DMS114 treated with DMSO at 0.1 percent for 48 hours (cell line): ENCODE measurements at regions not wholly inside any gene's neighbourhood (a gene's known extent, or its start where the extent isn't known, plus 50 kb on each side); places are given as distances from the start of the nearest gene placed in this dataset.
"Not testable (repeated sequence)": the region's sequence is repeated elsewhere in the genome, so short reads cannot be mapped to it uniquely, and the experiment has no call there.

Experiments used
- DNase-seq: peaks from one replicate; lab custom pipeline; 2025; ENCODE audit not compliant: unreplicated experiment; lab: John Stamatoyannopoulos, UW

- no peak for DNase-seq
These were observed 353.2 kb downstream of the FLRT2 start for GRCh38 chr14:85883101-85883500.

DNA sequence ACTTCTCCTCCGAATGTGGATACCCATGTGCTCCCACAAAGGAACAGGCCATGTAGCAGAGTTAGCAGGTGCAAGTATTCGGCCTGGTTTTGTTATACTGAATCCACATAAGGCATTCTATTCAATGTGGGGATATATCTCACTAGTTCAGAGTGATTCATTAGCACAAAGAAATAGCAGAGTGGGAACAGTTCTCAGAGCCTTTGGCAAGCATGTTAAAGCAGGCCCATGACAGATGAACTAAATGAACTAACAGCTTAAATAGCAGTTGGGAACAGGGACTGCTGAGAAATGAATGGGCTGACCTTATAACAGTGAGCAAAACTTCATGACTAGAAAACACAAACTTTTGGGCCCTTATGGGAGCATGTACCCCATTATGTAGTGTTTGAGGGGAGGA, 352.0 kb downstream of the FLRT2 start:
- no peak for DNase-seq

DNA sequence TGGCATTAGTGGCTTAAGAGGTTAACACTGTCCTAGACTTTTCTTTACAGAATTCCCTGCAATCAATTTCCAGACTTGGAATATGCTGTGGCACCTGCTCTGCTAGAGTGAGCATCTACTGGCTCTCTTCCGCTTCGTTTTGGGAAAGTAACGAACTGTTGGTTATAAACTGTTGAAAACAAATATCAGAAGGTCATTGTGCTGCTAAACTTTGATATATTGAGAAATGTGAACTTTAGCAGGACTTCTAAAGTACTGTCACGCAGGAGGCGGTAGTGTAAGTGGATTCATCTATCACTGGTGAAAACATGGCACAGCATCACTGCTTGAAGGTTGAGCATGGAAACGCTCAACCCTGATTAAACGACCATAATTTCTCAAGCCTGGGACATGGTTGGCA, 348.9 kb downstream of the FLRT2 start:
- no peak for DNase-seq

- DNase-seq, result no peak
These were observed 343.1 kb downstream of the FLRT2 start for GRCh38 chr14:85873006-85873405.

GRCh38 chr14:85867450-85867849, 337.5 kb downstream of the FLRT2 start:
- no peak for DNase-seq

DNA sequence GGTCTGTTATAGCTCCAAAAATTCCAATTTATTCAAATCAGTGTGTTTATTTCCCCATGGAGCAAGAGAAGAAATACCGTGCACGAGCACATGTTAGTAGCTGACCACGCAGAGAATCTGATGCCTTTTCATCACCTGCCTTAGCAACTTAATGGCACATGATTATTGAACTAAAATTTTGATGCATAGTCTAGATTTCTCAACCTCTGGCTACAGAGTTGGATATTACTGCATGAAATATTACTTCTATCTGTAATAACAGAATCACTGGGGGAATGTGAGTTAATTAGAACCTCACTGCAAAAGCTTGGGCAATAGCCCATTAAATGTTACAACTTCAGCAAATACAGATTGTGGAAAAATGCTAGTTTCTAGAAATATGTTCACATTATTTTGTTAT, 335.8 kb downstream of the FLRT2 start:
- no peak for DNase-seq

GRCh38 chr14:85858634-85859033, 328.7 kb downstream of the FLRT2 start:
- no peak for DNase-seq

GRCh38 chr14:85856430-85856829, 326.5 kb downstream of the FLRT2 start:
- DNase-seq, result no peak

GRCh38 chr14:85853996-85854526, 324.1 kb downstream of the FLRT2 start:
- no peak for DNase-seq

DNA sequence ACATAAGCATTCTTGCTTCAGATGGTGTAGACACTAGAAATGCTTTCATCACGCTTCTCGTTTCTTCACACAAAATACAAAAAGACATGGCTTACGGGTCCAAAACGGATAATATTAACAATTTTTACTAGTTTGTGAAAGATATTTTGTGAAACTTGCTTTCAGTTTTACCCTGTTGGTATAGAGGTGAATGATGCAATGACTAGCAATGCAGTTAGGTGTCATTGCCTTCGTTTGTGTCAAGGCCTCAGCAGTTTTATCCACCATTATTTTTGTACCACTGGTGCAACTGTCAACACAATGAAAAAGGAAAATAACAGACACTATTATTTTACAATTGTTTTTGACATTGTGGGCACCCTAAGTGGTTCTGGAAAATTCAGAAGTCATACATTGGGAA, 323.0 kb downstream of the FLRT2 start:
- no peak for DNase-seq

DNA sequence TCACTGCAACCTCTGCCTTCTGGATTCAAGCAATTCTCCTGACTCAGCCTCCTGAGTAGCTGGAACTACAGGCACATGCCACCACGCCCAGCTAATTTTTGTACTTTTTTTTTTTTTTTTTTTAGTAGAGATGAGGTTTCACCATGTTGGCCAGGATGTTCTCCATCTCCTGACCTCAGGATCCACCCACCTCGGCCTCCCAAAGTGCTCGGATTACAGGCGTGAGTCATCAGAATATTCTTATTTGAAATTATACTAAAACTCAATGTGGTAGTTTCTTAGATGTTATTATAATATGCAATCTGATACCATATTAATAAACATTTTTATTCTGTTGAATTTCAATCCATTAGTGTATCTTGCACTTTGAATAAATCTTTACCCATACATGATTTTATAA, 322.2 kb downstream of the FLRT2 start:
- DNase-seq, result not testable (repeated sequence)

DNA sequence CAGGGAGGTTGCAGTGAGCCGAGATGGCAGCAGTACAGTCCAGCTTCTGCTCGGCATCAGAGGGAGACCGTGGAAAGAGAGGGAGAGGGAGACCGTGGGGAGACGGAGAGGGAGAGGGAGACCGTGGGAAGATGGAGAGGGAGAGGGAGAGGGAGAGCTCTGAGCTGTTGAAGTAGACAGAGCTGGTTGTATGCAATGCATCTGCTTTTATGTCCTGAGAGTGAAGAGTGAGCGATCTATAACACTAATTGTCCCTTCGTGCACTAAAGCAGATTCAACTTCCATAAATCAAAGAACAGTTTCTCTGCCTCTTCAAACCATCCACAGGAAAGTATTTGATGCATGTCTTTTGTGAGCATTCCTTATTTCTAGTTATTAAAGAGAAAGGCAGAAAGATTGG, 300.6 kb downstream of the FLRT2 start:
- DNase-seq, result not testable (repeated sequence)

- not testable (repeated sequence) for DNase-seq
These were observed 299.7 kb downstream of the FLRT2 start for GRCh38 chr14:85829601-85830000.

GRCh38 chr14:85824526-85824925, 294.6 kb downstream of the FLRT2 start:
- no peak for DNase-seq

GRCh38 chr14:85822236-85822635, 292.3 kb downstream of the FLRT2 start:
- no peak for DNase-seq

GRCh38 chr14:85817430-85817829, 287.5 kb downstream of the FLRT2 start:
- DNase-seq, result no peak

DNA sequence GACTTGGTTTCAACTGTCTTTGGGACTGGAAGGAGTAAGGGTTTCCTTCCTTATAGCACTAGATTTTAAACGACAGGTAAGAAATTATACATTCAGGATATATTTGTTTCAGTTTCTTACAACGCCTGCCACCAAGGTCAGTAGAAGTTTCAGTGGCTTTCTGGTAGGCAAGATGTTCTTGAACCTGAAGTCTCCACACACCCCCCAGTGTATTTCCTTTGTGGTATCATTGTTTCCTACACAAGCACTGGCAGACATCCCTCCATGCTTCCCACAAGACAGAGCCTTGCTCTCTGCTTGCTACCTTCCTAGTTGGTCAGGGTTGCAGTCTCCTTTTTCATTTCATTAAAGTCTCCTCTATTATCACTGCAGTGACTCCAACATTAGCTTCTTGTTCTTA, 283.1 kb downstream of the FLRT2 start:
- DNase-seq, result no peak

DNA sequence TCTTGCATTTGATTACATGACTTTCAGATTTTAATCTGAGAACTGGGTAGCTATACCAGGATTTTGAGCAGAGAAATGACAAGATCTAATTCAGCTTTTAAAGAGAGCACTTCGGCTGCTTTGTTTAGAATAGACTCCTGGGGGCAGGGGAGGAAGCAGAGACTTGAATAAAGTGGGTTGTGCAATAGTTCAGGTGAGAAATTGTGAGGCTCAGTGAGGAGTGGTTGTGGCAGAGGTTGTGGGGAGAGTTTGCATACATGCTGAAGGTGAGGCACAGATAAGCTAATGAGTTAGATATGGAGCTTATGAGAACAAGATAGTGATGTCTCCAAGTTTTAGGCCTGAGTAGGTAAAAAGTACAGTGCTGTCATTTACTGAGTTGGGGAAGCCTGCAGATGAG, 281.4 kb downstream of the FLRT2 start:
- no peak for DNase-seq

DNA sequence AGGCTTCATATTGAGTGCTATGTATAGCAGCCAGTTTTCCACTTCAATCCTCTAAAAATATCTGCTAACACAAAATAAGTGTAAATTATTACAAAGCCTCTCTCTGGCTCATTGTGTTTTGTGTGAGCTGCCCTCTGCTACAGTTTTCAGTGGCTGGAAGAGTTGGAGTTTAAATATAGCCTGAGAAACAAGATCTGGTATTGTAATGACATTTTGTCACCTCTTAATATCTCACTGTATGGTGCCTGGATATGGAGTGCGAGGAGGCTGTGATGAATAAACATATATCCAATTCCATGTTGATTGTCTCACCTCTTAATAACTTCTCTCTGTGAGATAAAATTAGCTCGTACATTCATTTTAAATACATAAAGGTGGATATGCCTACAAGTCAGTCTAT, 269.7 kb downstream of the FLRT2 start:
- DNase-seq, result no peak

DNA sequence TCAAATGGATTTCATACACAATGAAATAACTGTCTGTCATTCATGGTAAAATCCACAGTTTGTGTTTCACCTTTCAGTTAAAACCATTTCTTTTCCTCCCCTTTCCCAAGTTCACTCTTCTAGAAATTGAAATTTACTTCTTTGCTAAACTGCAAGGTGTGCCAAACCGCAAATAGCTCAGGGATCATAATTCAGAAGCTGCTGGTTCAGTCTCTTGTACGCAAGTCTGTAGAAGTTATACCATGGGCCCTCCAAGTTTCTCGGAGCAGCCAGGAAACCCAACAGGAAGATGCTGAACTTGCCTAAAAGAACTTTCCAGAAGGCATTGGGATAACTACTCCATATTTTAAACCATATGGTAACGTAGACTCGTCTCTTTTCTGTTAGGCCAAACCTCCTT, 268.9 kb downstream of the FLRT2 start:
- DNase-seq, result no peak

DNA sequence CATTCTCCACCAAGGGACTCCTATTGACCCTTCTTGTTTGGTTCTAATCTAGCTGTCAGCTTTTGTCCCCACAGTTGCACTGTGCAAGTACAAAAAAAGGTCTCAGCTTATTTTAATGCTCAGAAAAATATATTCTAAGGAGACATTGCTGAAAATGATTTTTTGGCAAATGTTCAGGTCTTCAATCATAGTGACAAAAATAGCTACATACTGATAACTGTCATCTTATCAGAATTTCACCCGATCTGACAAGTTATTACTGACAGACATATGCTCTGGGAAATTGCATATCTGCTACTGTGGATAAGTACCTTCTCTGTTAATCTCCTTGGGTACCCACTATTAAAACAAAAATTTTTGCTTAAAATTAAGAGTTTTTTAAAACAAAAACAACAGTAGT, 263.6 kb downstream of the FLRT2 start:
- DNase-seq, result no peak

- DNase-seq, result no peak
These were observed 259.6 kb downstream of the FLRT2 start for GRCh38 chr14:85789506-85789905.

- DNase-seq, result no peak
These were observed 258.7 kb downstream of the FLRT2 start for GRCh38 chr14:85788470-85789233.
